H1 (cell line): ENCODE measurements at regions not wholly inside any gene's neighbourhood (a gene's known extent, or its start where the extent isn't known, plus 50 kb on each side); places are given as distances from the start of the nearest gene placed in this dataset.

Source experiments
- EZH2 ChIP-seq: fragments of 200-600 bp; sonication (generic); IDR thresholded peaks from 2 replicates; pipeline ENCODE4 v1.7.1; 2012; ENCODE audit warnings: low read depth, mild to moderate bottlenecking, moderate library complexity, low read length, inconsistent platforms; ENCODE audit not compliant: severe bottlenecking
- RBBP5 ChIP-seq: IDR thresholded peaks from 2 replicates; pipeline ENCODE4 v1.7.1; 2012; ENCODE audit warnings: low read depth, mild to moderate bottlenecking, inconsistent platforms, low read length, moderate library complexity, borderline replicate concordance
- USF2 ChIP-seq: IDR thresholded peaks from 2 replicates; pipeline ENCODE4 v1.6.1; 2011; ENCODE audit warnings: low read length, improper control_type of control experiment

- no peak for TF ChIP-seq USF2
- no peak for TF ChIP-seq RBBP5
- TF ChIP-seq EZH2 = no peak
Observed at GRCh38 chrX:40433160-40433559, 147.6 kb upstream of the ATP6AP2 start (continued).
